ENCODE measurements at regions not wholly inside any gene's neighbourhood (a gene's known extent, or its start where the extent isn't known, plus 50 kb on each side); places are given as distances from the start of the nearest gene placed in this dataset.
A peak's percentile ranks its signal among the peaks of the same experiment; 100 is the strongest.
"Not testable (repeated sequence)": the region's sequence is repeated elsewhere in the genome, so short reads cannot be mapped to it uniquely, and the experiment has no call there.

DNA sequence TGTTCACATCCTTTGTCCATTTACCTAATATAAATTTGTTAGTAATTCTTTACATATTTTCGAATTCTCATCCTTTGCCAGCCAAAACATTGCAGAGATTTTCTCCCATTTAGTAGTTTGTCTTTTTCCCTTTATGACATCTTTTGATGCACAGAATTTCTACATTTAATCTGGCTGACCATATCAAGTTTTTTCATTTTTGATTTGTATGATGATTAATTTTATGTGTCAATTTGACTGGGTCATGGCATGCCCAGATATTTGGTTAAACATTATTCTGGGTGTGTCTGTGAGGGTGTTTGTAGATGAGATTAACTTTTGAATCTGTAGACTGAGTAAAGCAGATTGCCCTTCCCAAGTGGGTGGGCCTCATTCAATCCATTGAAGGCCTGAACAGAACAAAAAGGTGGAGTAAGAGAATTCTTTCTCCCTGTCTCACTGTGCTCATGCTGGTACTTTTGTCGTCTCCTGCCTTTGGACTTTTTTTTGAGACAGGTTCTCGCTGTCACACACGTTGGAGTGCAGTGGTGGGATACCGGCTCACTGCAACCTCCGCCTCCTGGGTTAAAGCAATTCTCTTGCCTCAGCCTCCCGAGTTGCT lies 72.1 kb upstream of the EPB41L1 start:
- no peak overlapping the region for H3K9ac ChIP-seq (ENCODE audit: low read length)
- H3K9me3 ChIP-seq (ENCODE audit: low read length), result no peaks in the 10 kb centered on the region
- H3K27me3 ChIP-seq (ENCODE audit: control insufficient read depth in 1 of 2, insufficient read depth in 2 of 2, low read length in 2 of 2), result no peaks in the 10 kb centered on the region
- H3K4me1 ChIP-seq (ENCODE audit: insufficient read depth, low read length), result no peaks in the 10 kb centered on the region
- H3K27ac ChIP-seq (ENCODE audit: low read depth, low read length), result no peak overlapping the region
- H3K4me3 ChIP-seq (ENCODE audit: low read depth in 1 of 2, low read length in 2 of 2), result no peak overlapping the region
- no peaks in the 10 kb centered on the region for H3K36me3 ChIP-seq (ENCODE audit: insufficient read depth, low read length)

DNA sequence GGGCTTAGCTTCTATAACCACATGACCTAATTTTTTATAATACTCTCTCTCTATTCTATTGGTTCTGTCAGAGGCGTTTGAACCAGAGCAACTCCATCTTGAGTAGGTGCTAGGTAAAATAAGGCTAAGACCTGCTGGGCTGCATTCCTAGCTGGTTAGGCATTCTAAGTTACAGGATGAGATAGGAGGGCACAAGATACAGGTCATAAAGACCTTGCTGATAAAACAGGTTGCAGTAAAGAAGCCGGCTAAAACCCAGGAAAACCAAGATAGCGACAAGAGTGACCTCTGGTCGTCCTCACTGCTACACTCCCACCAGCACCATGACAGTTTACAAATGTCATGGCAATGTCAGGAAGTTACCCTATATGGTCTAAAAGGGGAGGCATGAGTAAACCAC lies 71.3 kb upstream of the EPB41L1 start:
- H3K36me3 ChIP-seq (ENCODE audit: insufficient read depth, low read length); H3K4me3 ChIP-seq (ENCODE audit: low read depth in 1 of 2, low read length in 2 of 2); H3K27me3 ChIP-seq (ENCODE audit: control insufficient read depth in 1 of 2, insufficient read depth in 2 of 2, low read length in 2 of 2); H3K9ac ChIP-seq (ENCODE audit: low read length); H3K4me1 ChIP-seq (ENCODE audit: insufficient read depth, low read length); H3K27ac ChIP-seq (ENCODE audit: low read depth, low read length); H3K9me3 ChIP-seq (ENCODE audit: low read length): not testable (repeated sequence)

DNA sequence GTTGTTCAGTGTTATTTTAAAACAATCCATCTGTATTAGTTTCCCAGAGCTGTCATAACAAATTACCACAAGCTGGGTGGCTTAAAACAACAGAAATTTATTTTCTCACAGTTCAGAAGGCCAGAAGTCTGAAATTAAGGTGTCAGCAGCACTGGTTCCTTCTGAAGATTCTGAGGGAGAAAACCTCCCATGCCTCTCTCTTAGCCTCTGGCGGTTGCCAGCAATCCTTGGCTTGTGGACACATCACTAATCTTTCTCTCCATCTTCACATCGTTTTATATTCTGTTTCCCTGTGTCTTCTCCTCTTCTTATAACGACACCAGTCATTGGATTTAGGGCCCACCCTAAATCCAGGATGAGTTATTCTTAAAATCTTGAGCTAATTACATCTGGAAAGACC lies 70.2 kb upstream of the EPB41L1 start:
- Histone ChIP-seq H3K4me1 (ENCODE audit: insufficient read depth, low read length) (no peaks in the 10 kb centered on the region), H3K36me3 (ENCODE audit: insufficient read depth, low read length) (no peaks in the 10 kb centered on the region), H3K27ac (ENCODE audit: low read depth, low read length) (no peak overlapping the region), H3K9me3 (ENCODE audit: low read length) (no peaks in the 10 kb centered on the region), H3K9ac (ENCODE audit: low read length) (no peak overlapping the region), H3K4me3 (ENCODE audit: low read depth in 1 of 2, low read length in 2 of 2) (no peak overlapping the region), H3K27me3 (ENCODE audit: control insufficient read depth in 1 of 2, insufficient read depth in 2 of 2, low read length in 2 of 2) (no peaks in the 10 kb centered on the region)

DNA sequence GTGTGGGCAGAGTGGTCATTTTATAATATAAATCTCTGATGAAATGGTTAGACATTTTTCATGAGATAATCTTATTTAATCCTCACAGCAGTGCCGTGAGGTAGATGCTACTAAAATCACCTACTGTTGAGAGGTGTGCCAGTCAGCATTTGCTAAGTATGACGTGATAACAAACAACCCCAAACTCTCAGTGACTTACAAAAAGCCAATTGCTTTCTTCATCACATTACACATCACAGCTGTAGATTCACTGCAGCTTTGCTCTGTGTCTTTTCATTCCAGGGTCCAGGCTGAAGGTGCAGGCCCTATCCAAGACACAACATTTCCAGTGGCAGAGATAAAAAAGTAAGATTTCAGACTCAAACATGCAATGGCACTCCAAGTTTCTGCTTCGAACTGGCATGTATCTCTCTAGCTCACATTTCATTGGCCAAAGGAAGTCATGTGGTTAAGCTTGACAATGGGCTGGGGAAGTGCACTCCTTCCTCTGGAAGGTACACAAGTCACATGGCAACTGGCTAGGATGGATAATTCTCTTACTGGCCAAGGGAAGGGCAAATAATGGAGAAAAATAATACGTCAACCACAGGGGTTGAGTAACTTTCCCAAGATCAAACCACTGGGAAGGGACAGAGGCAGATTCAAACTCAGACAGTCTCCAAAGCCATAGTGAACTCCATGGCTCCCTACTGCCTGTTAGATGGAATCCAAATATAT lies 69.5 kb upstream of the EPB41L1 start:
- Histone ChIP-seq H3K4me3 (ENCODE audit: low read depth in 1 of 2, low read length in 2 of 2) (no peak overlapping the region), H3K9me3 (ENCODE audit: low read length) (no peaks in the 10 kb centered on the region), H3K36me3 (ENCODE audit: insufficient read depth, low read length) (no peaks in the 10 kb centered on the region), H3K27ac (ENCODE audit: low read depth, low read length) (no peak overlapping the region), H3K4me1 (ENCODE audit: insufficient read depth, low read length) (no peaks in the 10 kb centered on the region), H3K9ac (ENCODE audit: low read length) (no peak overlapping the region), H3K27me3 (ENCODE audit: control insufficient read depth in 1 of 2, insufficient read depth in 2 of 2, low read length in 2 of 2) (no peaks in the 10 kb centered on the region)

DNA sequence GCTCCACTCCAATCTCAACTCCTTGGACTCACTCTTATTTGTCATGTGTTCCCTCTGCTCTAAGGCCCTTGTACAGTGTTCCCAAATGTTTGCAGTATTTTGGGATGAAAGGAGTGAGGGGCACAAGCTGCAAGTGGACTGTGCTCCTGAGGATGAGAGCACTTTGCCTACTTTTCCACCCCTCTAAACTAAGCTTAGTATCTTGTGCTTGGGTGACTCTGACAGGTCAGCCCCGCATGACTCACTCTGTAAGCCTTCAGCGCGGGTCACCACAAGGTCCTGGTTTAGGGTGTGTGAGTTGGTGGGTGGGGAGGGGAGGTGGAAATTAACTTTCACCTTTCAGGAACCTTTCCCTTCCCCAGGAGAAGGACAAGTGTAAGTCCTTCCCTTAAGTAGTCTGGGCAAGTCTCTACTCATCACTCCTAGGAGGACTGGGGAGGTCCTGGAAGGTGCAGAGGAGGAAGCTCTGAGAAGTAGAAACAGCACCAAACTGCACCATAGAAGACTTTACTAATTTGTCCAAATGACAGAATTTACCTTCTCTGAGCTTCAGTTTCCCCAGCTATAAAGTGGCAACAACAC lies 68.8 kb upstream of the EPB41L1 start:
- H3K4me1 ChIP-seq (ENCODE audit: insufficient read depth, low read length), result no peaks in the 10 kb centered on the region
- no peak overlapping the region for H3K27ac ChIP-seq (ENCODE audit: low read depth, low read length)
- H3K9ac ChIP-seq (ENCODE audit: low read length), result no peak overlapping the region
- no peaks in the 10 kb centered on the region for H3K9me3 ChIP-seq (ENCODE audit: low read length)
- no peaks in the 10 kb centered on the region for H3K36me3 ChIP-seq (ENCODE audit: insufficient read depth, low read length)
- H3K27me3 ChIP-seq (ENCODE audit: control insufficient read depth in 1 of 2, insufficient read depth in 2 of 2, low read length in 2 of 2), result no peaks in the 10 kb centered on the region
- no peak overlapping the region for H3K4me3 ChIP-seq (ENCODE audit: low read depth in 1 of 2, low read length in 2 of 2)

DNA sequence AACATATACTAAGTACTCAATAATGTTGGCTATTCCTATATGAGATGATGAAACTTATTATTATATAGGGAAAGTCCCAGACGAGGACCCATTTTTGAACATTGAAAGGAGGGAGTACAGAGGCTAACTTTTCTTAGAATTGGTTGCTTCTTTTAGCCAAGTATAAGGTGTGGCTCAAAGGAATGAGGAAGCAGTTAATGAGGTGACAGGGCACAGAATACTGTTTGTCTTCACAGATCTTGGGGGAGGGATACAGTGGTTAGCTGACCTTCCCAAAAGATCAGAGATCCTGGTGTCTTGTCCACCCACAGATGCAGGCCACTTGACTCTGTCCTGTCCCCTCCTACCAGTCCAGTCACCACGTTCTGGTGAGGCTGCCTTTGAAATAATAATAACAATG lies 67.8 kb upstream of the EPB41L1 start:
- Histone ChIP-seq H3K9me3 (ENCODE audit: low read length) (no peaks in the 10 kb centered on the region), H3K4me1 (ENCODE audit: insufficient read depth, low read length) (peaks cover 1% of the 10 kb centered on the region), H3K9ac (ENCODE audit: low read length) (no peak overlapping the region), H3K36me3 (ENCODE audit: insufficient read depth, low read length) (no peaks in the 10 kb centered on the region), H3K27ac (ENCODE audit: low read depth, low read length) (no peak overlapping the region), H3K4me3 (ENCODE audit: low read depth in 1 of 2, low read length in 2 of 2) (no peak overlapping the region), H3K27me3 (ENCODE audit: control insufficient read depth in 1 of 2, insufficient read depth in 2 of 2, low read length in 2 of 2) (peaks cover 4 to 6% of the 10 kb centered on the region in 2 donors)

DNA sequence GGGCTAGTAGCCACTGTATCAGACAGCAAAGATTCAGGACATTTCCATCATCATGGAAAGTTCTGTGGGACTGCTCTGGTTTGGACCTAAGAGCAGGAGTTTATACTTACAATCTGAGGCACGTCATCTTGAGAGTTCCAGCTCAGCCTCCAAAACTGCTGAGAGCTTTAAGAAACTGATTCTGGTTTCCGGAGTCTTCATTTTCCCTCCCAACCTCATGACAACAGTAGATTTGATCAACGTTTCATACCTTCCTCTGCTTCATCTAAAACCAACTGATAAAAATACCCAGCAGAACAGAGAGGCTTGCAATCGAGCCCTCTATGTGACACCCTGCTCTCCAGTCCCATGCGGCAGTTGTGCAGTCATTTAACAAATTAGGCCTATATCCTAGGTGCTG lies 64.3 kb upstream of the EPB41L1 start:
- Histone ChIP-seq H3K9ac (ENCODE audit: low read length) (no peak overlapping the region), H3K27ac (ENCODE audit: low read depth, low read length) (no peak overlapping the region), H3K9me3 (ENCODE audit: low read length) (no peaks in the 10 kb centered on the region), H3K4me1 (ENCODE audit: insufficient read depth, low read length) (peaks cover 4% of the 10 kb centered on the region), H3K36me3 (ENCODE audit: insufficient read depth, low read length) (no peaks in the 10 kb centered on the region), H3K4me3 (ENCODE audit: low read depth in 1 of 2, low read length in 2 of 2) (no peak overlapping the region), H3K27me3 (ENCODE audit: control insufficient read depth in 1 of 2, insufficient read depth in 2 of 2, low read length in 2 of 2) (peaks cover 9 to 23% of the 10 kb centered on the region in 2 donors)

DNA sequence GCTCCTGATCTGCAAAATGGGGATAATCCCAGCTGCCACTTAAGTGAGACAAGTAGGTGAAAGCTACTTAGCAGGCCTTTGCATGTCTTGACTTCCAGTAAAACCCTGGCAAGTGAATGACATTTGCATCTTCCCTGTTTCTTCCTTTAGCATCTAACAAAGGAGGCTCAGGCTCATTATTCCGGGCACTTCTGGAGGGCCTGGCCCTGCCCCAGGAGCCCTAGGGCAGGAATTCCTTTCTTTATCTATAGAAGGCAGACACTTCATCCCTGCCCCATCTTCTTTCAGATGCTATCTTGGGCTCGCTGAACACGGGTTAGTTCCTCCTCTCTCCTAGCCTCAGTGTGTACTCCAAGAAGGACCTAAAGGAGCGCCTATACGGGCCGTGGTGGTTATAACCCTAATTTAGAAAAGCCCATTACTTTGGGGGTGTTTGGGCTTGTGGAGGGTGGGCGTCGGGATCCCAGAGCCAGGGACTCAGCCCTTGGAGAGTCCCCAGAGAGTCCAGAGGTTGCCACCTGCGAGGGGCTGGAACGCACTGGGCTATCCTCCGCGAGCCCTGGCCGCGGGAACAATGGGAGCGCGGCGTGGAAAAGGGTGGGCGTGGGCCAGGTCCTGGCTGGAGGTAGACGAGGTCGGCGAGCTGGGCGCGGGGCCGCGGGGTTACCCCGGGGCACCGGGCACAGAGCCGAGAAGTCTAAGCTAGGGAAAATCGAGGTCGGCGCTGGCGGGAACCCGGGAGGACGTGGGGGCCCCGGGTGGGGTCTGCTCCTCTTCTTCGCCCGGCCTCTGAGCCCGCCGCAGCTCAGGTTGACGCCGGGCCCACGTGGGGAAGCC lies 62.8 kb upstream of the EPB41L1 start:
- Histone ChIP-seq H3K9me3 (ENCODE audit: low read length) (no peaks in the 10 kb centered on the region), H3K27me3 (ENCODE audit: control insufficient read depth in 1 of 2, insufficient read depth in 2 of 2, low read length in 2 of 2) (peaks cover 9 to 23% of the 10 kb centered on the region in 2 donors), H3K4me3 (ENCODE audit: low read depth in 1 of 2, low read length in 2 of 2) (peak overlapping the region; percentile 24 to 47), H3K9ac (ENCODE audit: low read length) (no peak overlapping the region), H3K36me3 (ENCODE audit: insufficient read depth, low read length) (no peaks in the 10 kb centered on the region), H3K4me1 (ENCODE audit: insufficient read depth, low read length) (peaks cover 4% of the 10 kb centered on the region), H3K27ac (ENCODE audit: low read depth, low read length) (no peak overlapping the region)

DNA sequence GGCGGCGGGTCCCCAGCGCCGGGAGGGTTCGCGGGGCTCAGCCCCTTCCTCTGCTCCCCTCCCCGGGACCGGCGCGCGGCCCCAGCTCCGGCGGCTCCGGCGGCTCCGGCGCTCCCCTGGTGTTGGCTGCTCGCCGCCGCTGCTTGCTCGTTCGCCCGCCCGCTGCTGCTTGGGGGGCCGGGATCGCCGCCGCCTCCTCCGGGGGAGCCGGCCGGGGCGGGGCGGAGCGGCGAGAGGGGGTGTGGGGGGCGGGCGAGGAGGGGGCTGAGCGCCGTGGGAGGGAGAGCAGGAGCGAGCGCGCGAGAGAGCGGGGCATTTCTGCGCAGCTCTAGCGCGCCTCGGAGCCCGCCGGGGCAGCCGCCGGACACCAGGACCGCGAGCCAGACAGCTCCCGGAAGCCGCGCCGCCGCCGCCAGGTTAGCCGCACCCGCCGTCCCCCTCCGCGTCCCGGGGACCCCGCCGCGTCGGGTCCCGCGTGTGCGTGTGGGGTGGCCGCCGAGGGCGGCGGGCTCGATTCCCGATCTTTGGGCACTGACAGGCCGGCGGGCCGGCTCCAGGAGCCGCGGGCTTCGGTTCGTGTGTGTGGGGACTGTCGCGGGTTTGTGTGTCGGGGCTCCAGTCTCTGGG lies 62.0 kb upstream of the EPB41L1 start:
- no peak overlapping the region for H3K27ac ChIP-seq (ENCODE audit: low read depth, low read length)
- H3K27me3 ChIP-seq (ENCODE audit: control insufficient read depth in 1 of 2, insufficient read depth in 2 of 2, low read length in 2 of 2), result peaks cover 9 to 23% of the 10 kb centered on the region in 2 donors
- H3K9me3 ChIP-seq (ENCODE audit: low read length), result no peaks in the 10 kb centered on the region
- no peaks in the 10 kb centered on the region for H3K36me3 ChIP-seq (ENCODE audit: insufficient read depth, low read length)
- no peak overlapping the region for H3K9ac ChIP-seq (ENCODE audit: low read length)
- peak overlapping the region; percentile 50 to 66 for H3K4me3 ChIP-seq (ENCODE audit: low read depth in 1 of 2, low read length in 2 of 2)
- H3K4me1 ChIP-seq (ENCODE audit: insufficient read depth, low read length), result peaks cover 4% of the 10 kb centered on the region

DNA sequence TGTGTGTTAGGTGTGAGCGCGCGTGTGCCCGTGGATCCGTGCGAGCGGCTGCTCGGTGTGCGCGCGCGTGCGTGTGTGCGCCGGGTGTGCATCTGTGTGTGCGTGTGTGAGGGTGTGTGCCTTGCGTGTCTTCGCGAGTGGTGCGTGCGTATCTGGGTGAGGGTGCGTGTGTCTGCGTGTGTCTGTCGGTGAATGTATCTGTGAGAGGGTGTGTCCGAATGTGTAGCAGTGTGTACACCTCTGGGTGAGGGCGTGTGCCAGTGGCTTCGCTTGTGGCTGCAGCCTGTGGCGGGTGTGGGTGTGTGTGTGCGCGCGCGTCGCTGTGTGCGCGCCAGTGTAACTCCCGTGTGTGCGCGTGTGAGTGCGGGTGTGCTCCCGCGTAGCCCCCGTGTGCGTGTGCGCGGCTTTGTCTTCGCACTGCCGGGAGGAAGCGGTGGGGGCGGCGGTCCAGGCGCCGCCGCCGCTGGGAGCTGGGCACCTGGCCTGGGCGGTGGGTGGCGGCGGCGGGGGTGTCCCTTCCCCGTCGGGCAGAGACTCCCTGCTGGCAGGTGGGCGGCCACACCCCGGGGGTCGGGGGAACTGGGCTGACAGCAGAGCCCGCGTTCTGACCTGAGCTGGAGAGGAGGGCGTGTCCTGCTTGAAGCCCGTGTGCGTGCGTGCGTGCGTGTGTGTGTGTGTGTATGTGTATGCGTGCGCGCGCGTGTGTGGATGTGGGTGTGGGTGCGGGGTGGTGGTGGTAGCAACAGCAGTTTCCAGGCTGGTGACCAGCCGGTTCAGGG lies 61.3 kb upstream of the EPB41L1 start:
- Histone ChIP-seq H3K4me1 (ENCODE audit: insufficient read depth, low read length) (peaks cover 7% of the 10 kb centered on the region), H3K4me3 (ENCODE audit: low read depth in 1 of 2, low read length in 2 of 2) (peak overlapping the region; percentile 50 to 66), H3K9ac (ENCODE audit: low read length) (no peak overlapping the region), H3K27me3 (ENCODE audit: control insufficient read depth in 1 of 2, insufficient read depth in 2 of 2, low read length in 2 of 2) (peaks cover 9 to 23% of the 10 kb centered on the region in 2 donors), H3K9me3 (ENCODE audit: low read length) (no peaks in the 10 kb centered on the region), H3K27ac (ENCODE audit: low read depth, low read length) (no peak overlapping the region), H3K36me3 (ENCODE audit: insufficient read depth, low read length) (no peaks in the 10 kb centered on the region)
